Endodermal cell (in vitro differentiated cells): ENCODE measurements at regions not wholly inside any gene's neighbourhood (a gene's known extent, or its start where the extent isn't known, plus 50 kb on each side); places are given as distances from the start of the nearest gene placed in this dataset.

Experiments used
- DNase-seq: peaks from one replicate; pipeline ENCODE4 v3.0.0-alpha.2; 2017
- H3K27ac ChIP-seq: 2 replicates; pipeline ENCODE4 v1.5.1; 2013; ENCODE audit warnings: mild to moderate bottlenecking, low read depth, low read length, moderate library complexity
- H3K27me3 ChIP-seq: 2 replicates; pipeline ENCODE4 v1.6.1; 2013; ENCODE audit warnings: mild to moderate bottlenecking, low read length, moderate library complexity; ENCODE audit not compliant: insufficient read depth, control insufficient read depth, poor library complexity, severe bottlenecking
- H3K36me3 ChIP-seq: 2 replicates; pipeline ENCODE4 v1.7.0; 2013; ENCODE audit warnings: mild to moderate bottlenecking, low read length, moderate library complexity; ENCODE audit not compliant: control insufficient read depth, insufficient read depth
- H3K4me1 ChIP-seq: one replicate; pipeline ENCODE4 v1.7.0; 2013; ENCODE audit warnings: low read length; ENCODE audit not compliant: control insufficient read depth, insufficient read depth
- H3K4me3 ChIP-seq: 2 replicates; pipeline ENCODE4 v1.5.1; 2013; ENCODE audit warnings: mild to moderate bottlenecking, low read length, moderate library complexity
- H3K9ac ChIP-seq: 2 replicates; pipeline ENCODE4 v1.6.1; 2013; ENCODE audit warnings: mild to moderate bottlenecking, low read length, moderate library complexity; ENCODE audit not compliant: poor library complexity, severe bottlenecking; ENCODE audit errors: extremely low read depth
- H3K9me3 ChIP-seq: 2 replicates; pipeline ENCODE4 v1.6.1; 2013; ENCODE audit warnings: mild to moderate bottlenecking, low read length, moderate library complexity; ENCODE audit not compliant: control insufficient read depth
- H3K27ac Mint-ChIP-seq: 2 replicates; pipeline ENCODE4 v1.8.0; 2020; ENCODE audit warnings: mixed read lengths
- H3K27me3 Mint-ChIP-seq: 2 replicates; pipeline ENCODE4 v1.8.0; 2021; ENCODE audit warnings: mild to moderate bottlenecking, mixed read lengths; ENCODE audit not compliant: insufficient read depth
- H3K36me3 Mint-ChIP-seq: 2 replicates; pipeline ENCODE4 v1.8.0; 2020; ENCODE audit warnings: low read depth, mixed read lengths
- H3K4me1 Mint-ChIP-seq: 2 replicates; pipeline ENCODE4 v1.8.0; 2020; ENCODE audit warnings: mixed read lengths
- H3K4me3 Mint-ChIP-seq: 2 replicates; pipeline ENCODE4 v1.8.0; 2020; ENCODE audit warnings: mild to moderate bottlenecking, moderate library complexity, mixed read lengths
- H3K9me3 Mint-ChIP-seq: 2 replicates; pipeline ENCODE4 v1.8.0; 2020; ENCODE audit warnings: mild to moderate bottlenecking, mixed read lengths
- CTCF ChIP-seq: fragments of 200-600 bp; sonication (generic); conservative IDR thresholded peaks from 2 replicates; pipeline ENCODE4 v1.5.0; 2021; ENCODE audit warnings: antibody characterized with exemption, mild to moderate bottlenecking
- WGBS, 2 experiments: methylation state at CpG; one replicate each; pipeline versions ENCODE4 v1.1.5 to v1.1.7; 2013; ENCODE audit warnings: missing lambda C conversion rate in 2 of 2, mixed read lengths in 1 of 2; ENCODE audit not compliant: insufficient coverage in 1 of 2, insufficient read length in 1 of 2; 5-methylcytosine and 5-hydroxymethylcytosine counted together

DNA sequence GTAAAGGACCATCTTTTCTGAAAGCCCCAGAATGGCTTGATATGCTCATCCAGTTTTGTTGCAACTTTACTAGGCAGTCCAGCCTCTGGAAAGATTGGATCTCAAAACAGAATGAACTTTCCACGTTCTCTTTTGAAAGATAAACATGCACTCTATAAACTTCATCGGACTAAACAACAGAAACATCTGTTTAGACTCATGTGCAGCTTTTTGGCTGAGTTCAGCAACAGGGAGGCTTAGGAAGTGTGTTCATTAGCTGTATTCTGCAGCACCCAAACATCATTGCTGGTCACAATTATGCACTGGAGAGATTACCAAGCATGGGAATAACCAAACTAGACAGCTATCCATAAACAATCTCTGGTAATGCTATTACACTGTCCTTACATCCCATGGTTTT is 180.5 kb downstream of the TENT5A start:
- no peaks in the 10 kb centered on the region for H3K4me1 ChIP-seq
- Mint-ChIP-seq H3K36me3 (no peaks in the 10 kb centered on the region), H3K27ac (no peak overlapping the region), H3K4me1 (peaks cover 4% of the 10 kb centered on the region), H3K9me3 (no peaks in the 10 kb centered on the region), H3K27me3 (no peaks in the 10 kb centered on the region), H3K4me3 (no peak overlapping the region)
- WGBS, 2 experiments, result 92 to 94% methylated on average over 2 of the region's 2 CpGs
- no peak overlapping the region for H3K27ac ChIP-seq
- H3K9me3 ChIP-seq, result no peaks in the 10 kb centered on the region
- no peaks in the 10 kb centered on the region for H3K27me3 ChIP-seq
- no peak for DNase-seq
- no peaks in the 10 kb centered on the region for H3K36me3 ChIP-seq
- H3K9ac ChIP-seq, result no peak overlapping the region
- no peak overlapping the region for H3K4me3 ChIP-seq
- no peak for TF ChIP-seq CTCF

GRCh38 chr6:81570681-81571080 is 181.8 kb downstream of the TENT5A start:
- 94 to 100% methylated on average over 1 of the region's 1 CpG for WGBS, 2 experiments
- DNase-seq, result no peak
- Histone ChIP-seq H3K9me3 (no peaks in the 10 kb centered on the region), H3K4me3 (no peak overlapping the region), H3K27me3 (no peaks in the 10 kb centered on the region), H3K9ac (no peak overlapping the region), H3K4me1 (peaks cover 5% of the 10 kb centered on the region), H3K36me3 (no peaks in the 10 kb centered on the region), H3K27ac (no peak overlapping the region)
- H3K36me3 Mint-ChIP-seq, result no peaks in the 10 kb centered on the region
- TF ChIP-seq CTCF, result no peak
- no peak overlapping the region for H3K27ac Mint-ChIP-seq
- H3K4me3 Mint-ChIP-seq, result no peak overlapping the region
- no peaks in the 10 kb centered on the region for H3K27me3 Mint-ChIP-seq
- H3K9me3 Mint-ChIP-seq, result no peaks in the 10 kb centered on the region
- peaks cover 8% of the 10 kb centered on the region for H3K4me1 Mint-ChIP-seq

DNA sequence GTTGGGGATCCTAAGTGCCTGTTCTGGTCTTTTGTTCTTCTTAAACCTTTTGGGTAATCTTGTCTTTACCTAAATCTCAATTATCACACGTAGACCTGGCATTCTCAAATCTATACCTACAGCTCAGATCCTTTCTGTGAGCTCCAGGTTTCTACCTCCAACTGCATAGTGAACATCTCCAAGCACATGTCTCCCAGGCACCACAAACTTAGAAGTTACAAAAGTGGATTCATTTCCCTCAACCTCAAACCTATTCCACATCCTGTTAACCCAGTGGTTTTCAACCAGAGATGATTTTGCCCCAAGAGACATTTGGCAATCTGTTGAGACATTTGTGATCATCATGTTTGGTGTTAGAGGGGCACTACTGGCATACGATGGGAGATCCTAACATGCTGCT is 183.5 kb downstream of the TENT5A start:
- H3K4me3 Mint-ChIP-seq, result no peak overlapping the region
- Histone ChIP-seq H3K9ac (no peak overlapping the region), H3K4me1 (peaks cover 5% of the 10 kb centered on the region), H3K9me3 (no peaks in the 10 kb centered on the region), H3K4me3 (no peak overlapping the region), H3K27ac (no peak overlapping the region), H3K36me3 (no peaks in the 10 kb centered on the region), H3K27me3 (no peaks in the 10 kb centered on the region)
- peaks cover 20% of the 10 kb centered on the region for H3K4me1 Mint-ChIP-seq
- H3K9me3 Mint-ChIP-seq, result no peaks in the 10 kb centered on the region
- no peak for TF ChIP-seq CTCF
- H3K36me3 Mint-ChIP-seq, result no peaks in the 10 kb centered on the region
- no peak overlapping the region for H3K27ac Mint-ChIP-seq
- DNase-seq, result no peak
- WGBS, 2 experiments, result 81 to 88% methylated on average over 1 to 2 of the region's 2 CpGs
- no peaks in the 10 kb centered on the region for H3K27me3 Mint-ChIP-seq
